HG03103 (cell line): ENCODE measurements at regions not wholly inside any gene's neighbourhood (a gene's known extent, or its start where the extent isn't known, plus 50 kb on each side); places are given as distances from the start of the nearest gene placed in this dataset.
"Not testable (repeated sequence)": the region's sequence is repeated elsewhere in the genome, so short reads cannot be mapped to it uniquely, and the experiment has no call there.

ENCODE experiments used
- ATAC-seq: cut with Tn5 transposase; IDR thresholded peaks from one replicate; pipeline ENCODE4 v1.9.1; 2021; ENCODE audit warnings: low read depth; ENCODE audit not compliant: unreplicated experiment

DNA sequence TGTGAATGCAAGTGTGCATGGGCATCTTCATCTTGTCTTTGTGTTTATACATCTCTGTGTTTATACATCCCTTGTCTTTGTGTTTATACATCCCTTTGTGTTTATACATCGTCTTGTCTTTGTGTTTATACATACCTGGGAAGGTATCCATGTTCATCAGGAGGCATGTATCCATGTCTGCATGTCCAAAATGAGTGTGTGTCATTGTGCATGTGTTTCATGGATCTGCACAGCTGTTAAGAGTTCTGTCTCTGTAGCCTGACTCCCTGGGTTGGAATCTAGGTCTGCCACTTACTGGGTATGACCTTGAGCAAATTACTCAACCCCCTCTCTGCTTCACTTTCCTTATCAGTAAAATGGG is 50.1 kb upstream of the SIRPA start:
- ATAC-seq: no peak

DNA sequence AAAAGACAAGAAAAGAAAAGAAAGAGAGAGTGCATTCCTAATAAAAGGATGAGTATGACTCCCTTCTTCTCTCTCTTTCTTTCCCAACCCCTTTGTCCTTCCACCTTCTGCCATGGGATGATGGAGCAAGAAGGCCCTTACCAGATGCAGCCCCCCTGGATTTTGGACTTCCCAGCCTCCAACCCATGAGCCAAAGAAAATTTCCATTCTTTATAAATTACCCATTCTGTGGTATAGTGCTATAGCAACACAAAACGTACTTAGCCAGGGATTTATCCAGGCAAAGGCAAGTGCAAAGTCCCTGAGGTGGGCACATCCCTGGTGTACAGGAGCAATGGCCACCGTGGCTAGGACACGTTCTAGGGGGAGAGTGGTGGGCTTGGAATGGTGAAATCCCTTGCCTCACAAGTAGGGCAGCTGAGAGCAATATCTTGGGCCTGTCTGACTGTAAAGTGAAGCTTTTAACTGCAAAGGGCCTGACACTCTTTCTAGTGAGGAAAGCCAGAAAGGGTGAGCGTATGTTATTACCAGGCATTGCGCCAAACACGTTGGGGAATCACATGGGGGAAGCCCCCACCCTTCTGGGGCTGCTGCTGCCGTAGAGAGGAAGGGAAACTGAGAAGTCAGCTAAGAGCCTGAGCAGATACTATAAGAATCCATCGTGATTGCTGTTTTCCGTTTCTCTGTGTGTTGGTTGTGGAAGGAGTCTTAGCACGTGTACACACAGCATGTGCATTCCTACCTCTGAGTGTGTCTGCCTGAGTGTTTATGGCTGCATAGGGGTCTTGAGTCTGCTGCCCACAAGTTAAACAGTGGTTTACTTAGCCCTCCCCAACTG is 50.7 kb upstream of the SIRPA start:
- peak; percentile 94 for ATAC-seq

DNA sequence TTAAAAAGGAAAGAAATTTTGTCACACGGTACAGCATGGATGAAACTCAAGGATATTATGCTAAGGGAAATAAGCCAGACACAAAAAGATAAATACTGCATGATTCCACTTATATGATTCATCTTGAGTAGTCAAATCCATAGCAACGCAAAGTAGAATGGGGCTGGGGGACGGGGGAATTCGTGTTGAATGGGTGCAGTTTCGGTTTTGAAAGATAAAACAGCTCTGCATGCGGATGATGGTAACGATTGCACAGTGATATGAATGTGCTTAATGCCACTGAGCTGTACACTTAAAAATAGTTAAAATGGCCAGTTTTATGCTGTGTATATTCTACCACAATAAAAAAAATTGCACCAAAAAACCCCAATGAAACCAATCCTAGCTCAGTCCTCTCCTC is 52.9 kb upstream of the SIRPA start:
- ATAC-seq: no peak

DNA sequence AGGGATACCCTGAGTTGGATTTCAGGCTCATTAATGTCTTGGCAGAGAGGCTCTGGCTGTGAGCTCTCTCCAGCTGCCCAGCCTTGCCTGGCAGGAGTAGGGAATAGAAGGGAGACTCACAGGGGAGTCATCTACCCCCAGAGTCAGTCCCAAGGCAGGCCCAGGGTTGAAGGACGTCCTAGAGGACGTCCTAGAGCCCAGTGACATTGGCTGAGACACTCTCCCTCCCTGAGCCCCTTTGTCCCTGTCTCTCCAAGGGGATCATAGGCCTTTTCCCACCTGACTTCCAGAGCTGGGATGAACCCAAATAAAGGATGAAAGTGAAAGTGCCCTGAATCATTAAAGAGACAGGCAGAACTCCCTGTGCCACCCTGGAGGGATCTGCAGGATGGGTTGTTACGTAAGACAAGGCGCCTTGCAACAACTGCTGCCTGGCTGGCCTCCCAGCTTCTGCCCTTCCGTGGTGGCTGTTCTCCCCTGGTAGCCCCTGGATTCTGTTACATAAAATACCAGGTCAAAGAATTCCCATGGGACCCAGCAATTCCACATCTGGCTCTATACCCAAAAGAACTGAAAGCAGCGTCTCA is 53.6 kb upstream of the SIRPA start:
- ATAC-seq: no peak

DNA sequence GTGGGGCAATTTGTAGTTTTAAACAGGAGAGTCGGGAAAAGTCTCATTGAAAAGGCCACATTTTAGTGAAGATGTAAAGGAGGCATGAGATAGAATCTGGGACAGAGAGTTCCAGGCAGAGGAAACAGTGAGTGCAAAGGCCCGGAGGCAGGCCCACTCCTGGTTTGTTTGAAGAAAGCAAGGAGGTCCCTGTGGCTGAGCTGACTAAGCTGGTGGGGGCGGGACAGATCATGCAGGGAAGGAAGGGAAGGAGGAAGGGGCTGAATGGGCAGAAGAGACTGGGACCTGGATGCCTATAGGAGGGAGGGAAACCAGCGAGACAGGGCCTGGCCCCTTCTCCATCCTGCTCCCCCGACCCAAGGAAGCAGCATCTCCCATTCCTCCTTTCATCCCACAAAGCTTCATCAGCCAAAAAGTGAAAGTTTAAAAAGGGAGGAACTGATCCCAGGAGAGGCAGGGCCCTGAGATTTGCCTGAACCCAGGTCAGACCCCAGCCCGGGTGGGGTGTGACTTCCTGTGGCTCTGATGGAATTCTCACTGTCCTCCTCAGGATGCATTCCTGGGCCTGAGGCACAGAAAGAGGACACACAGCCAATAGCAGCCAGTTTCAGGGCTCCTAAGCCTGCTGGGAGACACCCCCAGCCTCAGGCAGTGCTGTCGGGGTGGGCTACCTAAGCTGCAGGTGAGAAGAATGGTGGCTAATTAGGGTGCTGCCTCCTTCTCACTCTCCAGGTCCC is 54.2 kb upstream of the SIRPA start:
- ATAC-seq: no peak

DNA sequence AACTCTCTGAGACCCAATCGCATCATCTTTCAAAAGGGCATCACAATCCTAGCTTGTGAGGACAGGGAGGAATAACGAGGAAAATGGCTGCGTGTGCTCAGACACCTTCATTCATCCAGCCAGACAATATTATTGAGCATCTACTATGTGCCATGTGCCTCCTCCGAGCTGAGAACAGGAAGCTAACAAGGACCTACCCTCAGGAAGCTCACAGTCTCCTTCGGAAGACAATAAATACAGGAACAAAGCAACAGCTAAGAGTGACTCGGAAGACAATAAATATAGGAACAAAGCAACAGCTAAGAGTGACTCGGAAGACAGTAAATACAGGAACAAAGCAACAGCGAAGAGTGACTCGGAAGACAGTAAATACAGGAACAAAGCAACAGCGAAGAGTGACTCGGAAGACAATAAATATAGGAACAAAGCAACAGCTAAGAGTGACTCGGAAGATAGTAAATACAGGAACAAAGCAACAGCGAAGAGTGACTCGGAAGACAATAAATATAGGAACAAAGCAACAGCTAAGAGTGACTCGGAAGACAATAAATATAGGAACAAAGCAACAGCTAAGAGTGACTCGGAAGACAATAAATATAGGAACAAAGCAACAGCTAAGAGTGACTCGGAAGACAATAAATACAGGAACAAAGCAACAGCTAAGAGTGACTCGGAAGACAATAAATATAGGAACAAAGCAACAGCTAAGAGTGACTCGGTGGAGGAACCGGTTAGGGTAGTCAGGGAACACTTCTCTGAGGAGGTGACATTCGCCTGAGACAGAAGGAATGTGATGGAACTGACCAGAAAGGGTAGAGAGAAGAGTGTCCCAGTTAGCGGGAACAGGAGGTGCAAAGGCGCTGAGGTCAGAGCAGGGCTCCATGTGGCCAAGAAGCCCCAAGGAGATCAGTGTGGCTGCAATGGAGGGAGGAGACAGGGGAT is 55.6 kb upstream of the SIRPA start:
- not testable (repeated sequence) for ATAC-seq

DNA sequence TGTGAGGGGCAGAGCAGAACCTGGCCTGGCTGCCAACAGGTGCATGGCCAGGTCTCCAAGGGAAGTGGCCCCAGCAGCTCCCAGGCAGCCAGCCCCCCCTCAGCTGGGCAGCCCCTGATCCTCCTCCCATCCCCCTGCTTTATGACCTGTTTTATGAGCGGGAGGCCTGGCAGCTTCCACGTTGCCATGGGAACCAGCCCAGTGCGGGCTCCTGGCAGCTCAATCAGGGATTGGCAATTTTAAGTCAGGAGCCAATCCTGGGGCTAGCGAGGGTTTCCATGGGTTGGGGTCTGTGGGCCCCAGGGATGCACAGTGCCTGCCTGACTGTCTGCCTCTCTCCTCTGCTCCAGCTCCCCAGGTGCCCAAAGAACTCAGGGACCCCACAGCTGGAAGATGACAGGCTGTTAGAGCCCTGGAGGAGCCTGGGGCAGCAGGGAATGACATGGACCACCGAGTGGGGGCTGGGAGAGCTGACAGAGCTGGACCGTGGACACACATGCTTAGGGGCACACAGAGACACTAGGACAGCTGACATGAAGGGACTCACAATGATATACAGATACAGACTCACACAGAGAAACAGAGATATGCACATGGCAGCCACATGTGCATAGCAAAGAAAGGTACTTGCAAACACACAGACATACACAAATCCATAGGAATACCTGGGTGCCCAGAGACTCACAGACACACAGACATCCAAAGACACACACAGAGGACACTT is 56.5 kb upstream of the SIRPA start:
- no peak for ATAC-seq

DNA sequence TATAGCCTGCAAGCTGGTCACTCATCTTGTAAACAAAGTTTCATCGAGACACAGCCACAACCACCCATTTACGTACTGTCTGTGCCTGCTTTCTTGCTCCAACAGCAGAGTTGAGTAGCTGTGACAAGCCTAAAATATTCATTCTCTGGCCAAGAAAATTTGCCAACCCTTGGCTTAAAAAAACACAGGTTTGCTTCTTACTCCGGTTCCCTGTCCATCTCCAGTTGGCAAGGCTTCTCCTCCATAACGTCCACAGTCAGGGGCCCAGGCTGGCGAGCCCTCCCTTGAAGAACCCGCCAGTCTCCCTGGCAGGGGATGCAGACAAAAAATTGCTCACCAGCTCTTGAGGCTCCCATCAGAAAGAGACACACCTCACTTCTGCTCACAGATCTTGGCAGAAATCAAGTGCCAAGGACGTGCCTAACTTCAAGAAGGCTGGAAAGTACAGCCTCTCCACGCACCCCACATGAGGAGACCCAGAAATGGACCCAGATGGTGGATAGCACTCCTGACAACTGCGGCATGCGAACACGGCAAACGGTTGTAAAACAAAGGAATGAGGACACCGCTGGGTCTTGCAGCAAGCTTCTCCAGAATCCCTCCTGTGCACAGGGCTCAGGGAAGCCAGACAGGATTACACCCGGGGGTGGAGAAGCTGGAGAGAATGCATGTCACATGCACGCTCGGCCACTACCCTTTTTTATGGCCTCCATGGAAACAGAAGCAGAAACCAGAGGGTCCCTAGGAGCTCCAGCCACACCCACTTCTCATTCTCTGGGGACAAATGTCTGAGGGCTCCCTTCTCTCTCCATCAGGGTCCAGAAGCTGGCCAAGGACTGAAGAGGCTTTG is 59.8 kb upstream of the SIRPA start:
- ATAC-seq: no peak

DNA sequence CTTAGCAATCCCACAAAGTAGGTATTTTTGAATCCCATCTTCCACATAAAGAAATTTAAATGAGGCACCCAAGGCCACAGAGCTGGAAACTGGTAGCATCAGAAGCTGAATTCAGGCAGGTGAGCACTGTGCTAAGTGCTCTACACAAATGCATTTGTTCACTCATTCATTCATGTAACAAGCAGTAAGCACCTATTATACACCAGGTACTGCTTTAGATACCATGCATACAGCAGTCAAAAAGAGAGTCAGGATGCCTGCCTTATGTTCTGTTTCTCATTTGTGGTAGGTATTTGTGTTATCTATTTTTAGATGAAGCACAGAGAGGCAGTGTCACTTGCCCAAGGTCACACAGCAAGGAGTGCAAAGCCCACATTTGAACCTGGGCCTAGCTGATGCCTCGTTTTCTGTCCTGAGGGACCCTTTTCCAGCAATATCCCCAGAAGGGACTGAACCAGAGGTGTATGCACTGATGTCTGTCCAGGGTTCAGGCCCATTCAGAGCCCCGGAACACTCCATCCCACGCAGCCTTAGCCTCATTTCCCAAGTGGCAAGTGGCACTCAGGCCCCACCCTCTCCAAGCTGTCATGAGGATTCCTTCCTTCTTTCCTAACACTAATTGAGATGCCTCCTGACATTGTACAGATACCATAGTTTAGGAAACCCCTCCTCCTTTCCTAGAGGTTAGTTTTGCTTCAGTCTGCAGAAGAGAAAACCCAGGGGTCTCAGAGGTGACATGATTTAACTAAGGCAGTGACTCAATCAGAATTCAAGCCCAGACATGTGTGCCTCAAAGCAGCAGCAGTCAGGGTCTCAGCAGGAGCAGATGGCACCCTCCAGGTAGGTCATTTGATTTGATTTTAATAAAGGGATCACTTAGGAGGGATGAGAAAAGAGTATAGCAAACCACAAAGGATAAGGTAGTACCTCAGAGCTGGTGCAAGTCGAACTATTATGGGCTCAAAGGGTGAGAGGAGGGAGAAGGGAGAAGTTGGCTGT is 61.2 kb upstream of the SIRPA start:
- no peak for ATAC-seq

DNA sequence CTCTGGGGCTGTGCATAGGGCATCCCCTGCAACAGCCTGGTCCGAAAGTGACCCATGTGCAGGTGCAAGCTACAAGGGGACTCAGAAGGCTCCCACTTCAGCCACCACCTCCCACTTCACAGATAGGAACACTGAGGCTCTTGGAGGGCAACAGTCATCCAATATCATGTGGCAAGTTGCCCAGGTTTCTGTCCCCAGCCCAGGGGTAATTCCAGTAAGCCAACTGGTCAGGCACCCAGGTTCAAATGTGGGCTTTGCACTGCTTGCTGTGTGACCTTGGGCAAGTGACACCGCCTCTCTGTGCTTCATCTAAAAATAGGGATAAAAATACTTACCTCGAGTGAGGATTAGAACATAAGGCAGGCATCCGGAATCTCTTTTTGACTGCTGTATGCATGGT is 62.0 kb upstream of the SIRPA start:
- no peak for ATAC-seq

DNA sequence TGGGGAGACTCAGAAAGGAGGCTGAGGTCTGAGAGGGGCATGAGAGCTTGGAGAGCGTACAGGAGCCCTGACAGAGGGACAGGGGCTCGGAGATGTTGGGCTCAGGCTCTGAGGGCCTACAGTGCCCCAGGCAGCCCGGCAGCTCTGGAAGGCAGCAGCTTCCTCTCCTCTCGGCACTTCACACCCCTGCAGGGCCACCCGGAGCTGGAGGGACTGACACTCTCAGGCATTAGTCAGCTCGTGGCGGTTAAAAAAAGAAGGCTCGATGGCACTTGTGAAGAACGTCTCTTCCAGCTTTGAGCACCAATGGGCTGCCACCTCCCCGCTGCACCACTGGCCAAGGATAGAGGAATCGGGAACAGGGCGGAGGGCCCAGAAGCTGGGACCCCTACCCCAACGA is 62.6 kb upstream of the SIRPA start:
- ATAC-seq: no peak

DNA sequence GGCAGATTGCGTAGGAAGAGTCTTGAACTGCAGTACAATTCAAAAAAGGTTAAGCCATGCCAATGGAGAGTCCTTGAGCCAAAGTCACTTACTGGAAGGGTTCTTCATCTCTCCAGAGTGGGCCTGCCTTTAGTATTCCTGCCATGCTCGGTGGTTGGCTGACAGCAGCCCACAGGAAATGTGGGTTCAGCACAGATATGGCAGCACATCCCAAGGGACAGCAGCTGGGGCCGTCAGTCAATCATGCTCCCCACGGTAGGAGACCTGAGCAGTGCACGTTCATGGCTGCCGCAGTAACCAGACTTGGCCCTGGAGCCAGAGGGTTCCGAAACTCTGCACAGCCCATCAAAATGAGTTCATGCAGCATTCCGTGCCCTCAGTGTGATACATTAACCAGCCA is 63.6 kb upstream of the SIRPA start:
- no peak for ATAC-seq

DNA sequence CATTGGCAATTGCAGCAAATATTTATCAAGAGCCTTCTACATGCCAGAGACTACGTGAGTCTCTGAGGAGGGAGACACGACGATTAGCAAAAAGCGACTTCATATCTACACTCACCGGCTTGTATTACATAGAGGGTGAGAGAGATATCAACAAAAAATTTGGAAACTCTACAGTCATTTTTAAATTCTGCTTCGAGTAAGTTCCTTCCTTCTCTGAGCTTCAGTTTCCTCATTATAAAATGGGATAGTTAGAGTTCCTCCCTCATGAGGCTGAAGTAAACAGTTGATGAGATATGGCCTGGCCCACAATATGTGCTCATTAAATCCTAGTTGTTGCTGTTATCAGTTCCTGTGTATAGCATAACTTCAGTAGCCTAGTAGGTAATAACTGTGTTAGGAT is 64.1 kb upstream of the SIRPA start:
- ATAC-seq: no peak

DNA sequence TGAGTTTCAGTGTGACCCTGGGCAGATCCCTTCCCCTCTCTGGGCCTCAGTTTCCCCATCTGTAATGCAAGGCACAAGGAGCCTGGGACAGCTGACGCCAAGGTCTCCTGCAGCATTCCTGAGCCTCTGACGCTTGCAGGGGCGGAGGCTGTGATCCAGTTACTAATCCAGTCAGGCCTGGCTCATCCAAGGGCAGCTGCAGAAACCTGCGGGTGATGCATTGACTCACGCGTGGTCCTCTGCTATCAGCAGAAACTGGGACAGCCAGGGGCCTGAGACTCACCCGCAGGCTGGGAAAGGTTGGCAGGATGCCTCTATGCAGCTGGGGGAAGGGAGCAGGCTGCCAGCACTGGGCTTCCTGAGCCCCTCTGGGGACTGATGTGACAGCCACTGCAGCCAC is 65.0 kb upstream of the SIRPA start:
- no peak for ATAC-seq

DNA sequence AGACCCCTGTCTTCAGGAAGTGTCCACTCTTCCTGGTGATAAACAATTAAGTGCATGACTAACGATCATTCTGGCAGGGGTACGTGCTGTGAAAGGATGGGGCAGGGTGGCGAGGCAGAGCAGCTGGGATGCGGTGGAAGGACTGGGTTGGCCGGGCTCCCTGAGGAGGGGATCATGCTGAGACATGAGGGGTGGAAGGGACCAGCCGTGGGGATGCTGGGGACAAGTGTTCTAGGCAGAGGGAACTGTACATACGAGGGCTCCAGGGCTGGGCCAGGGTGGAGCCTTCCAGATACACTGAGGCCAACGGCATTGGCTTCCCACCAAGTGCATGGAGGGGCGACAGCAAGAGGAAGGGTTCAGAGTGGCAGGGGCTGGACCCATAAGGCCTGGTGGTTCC is 65.7 kb upstream of the SIRPA start:
- no peak for ATAC-seq

DNA sequence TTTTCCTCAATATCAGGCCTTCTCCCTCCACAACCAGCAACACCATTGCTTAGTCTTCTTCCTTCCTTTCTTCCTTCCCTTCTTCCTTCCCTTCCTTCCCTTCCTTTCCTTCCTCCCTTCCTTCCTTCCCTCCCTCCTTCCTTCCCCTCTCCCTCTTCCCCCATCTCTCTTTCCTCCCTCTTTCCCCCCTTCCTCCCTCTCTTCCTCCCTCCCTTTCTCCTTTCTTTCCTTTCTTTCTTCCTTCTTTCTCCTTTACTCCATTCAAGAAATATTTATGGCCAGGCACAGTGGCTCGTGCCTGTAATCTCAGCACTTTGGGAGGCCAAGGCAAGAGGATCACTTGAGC is 66.4 kb upstream of the SIRPA start:
- no peak for ATAC-seq

DNA sequence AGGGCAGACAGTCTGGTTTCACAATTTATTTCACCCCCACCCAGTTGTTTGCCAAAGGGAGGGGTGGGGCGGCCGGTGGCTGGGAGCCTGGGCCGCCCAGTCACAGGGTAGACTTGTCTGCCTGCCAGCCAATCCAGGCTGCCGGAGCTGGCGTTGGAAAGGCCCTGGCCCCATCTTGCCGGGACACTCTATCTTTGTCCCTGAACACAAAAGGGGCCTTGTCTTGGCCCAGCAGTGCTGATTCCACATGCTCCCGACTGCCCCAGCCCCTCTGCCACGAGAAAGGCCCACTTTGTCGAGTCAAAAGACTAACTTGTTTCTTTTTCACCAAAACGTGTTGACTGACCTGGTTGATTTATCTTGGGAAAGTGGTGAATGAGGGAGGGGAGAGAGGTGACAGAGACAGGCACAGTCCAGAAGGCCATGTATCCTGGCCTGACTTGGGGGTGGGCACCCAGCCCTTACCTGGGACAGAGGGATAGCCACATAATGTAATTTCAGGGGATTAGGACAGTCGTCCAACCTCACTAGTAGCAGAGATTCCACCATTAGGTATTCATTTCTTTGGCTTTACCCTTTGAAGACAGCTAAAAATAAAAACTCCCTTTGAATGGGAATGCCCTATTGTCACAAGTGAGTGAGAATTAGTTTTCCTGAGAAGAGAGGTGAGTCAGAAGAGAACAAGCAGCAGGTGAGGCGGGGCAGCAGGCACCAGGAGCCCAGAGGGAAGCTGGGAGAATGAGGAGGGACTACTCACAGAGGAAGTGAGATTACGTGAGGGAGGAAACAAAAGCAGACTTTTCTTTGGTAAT is 67.0 kb upstream of the SIRPA start:
- no peak for ATAC-seq
